ENCODE measurements at regions not wholly inside any gene's neighbourhood (a gene's known extent, or its start where the extent isn't known, plus 50 kb on each side); places are given as distances from the start of the nearest gene placed in this dataset.
"Not testable (repeated sequence)": the region's sequence is repeated elsewhere in the genome, so short reads cannot be mapped to it uniquely, and the experiment has no call there.

GRCh38 chr4:188434643-188435042 lies 295.4 kb downstream of the TRIML1 start:
- no peak for DNase-seq
- intact Hi-C loops (cut with DNase I; ENCODE audit: low total_unique reads): no loop called here

GRCh38 chr4:188435381-188435780 lies 296.1 kb downstream of the TRIML1 start:
- no peaks in the 10 kb centered on the region for H3K27me3 ChIP-seq
- no peaks in the 10 kb centered on the region for H3K36me3 ChIP-seq
- DNase-seq: no peak
- H3K27ac ChIP-seq: no peak overlapping the region
- no peak for TF ChIP-seq CTCF (IDR thresholded peaks at IDR 0.05)
- no peaks in the 10 kb centered on the region for H3K9me3 ChIP-seq
- intact Hi-C loops (cut with DNase I; ENCODE audit: low total_unique reads): no loop called here
- H3K4me3 ChIP-seq: no peak overlapping the region
- H3K4me1 ChIP-seq: peaks cover 0 to 8% (median 1%) of the 10 kb centered on the region in 4 donors

More at GRCh38 chr4:188434643-188435042, 295.4 kb downstream of the TRIML1 start:
- Histone ChIP-seq H3K36me3 (no peaks in the 10 kb centered on the region), H3K27me3 (no peaks in the 10 kb centered on the region), H3K4me1 (peaks cover 0 to 2% (median 0%) of the 10 kb centered on the region in 4 donors), H3K27ac (no peak overlapping the region), H3K4me3 (no peak overlapping the region), H3K9me3 (no peaks in the 10 kb centered on the region)
- no peak for TF ChIP-seq CTCF (IDR thresholded peaks at IDR 0.05)

- H3K36me3 ChIP-seq: no peaks in the 10 kb centered on the region
- no peak for DNase-seq
- intact Hi-C loops (cut with DNase I; ENCODE audit: low total_unique reads): no loop called here
- H3K9me3 ChIP-seq: no peaks in the 10 kb centered on the region
- H3K4me3 ChIP-seq: no peak overlapping the region
- H3K27me3 ChIP-seq: no peaks in the 10 kb centered on the region
- H3K27ac ChIP-seq: no peak overlapping the region
- TF ChIP-seq CTCF (IDR thresholded peaks at IDR 0.05): no peak
- peaks cover 0 to 8% (median 1%) of the 10 kb centered on the region in 4 donors for H3K4me1 ChIP-seq
These were observed 298.3 kb downstream of the TRIML1 start for GRCh38 chr4:188437535-188437934.

GRCh38 chr4:188438391-188438824 lies 299.2 kb downstream of the TRIML1 start:
- H3K27ac ChIP-seq; H3K4me3 ChIP-seq; H3K9me3 ChIP-seq; H3K27me3 ChIP-seq; DNase-seq; H3K36me3 ChIP-seq; intact Hi-C loops (cut with DNase I; ENCODE audit: low total_unique reads); H3K4me1 ChIP-seq: not testable (repeated sequence)

- intact Hi-C loops (cut with DNase I; ENCODE audit: low total_unique reads): no loop called here
- Histone ChIP-seq H3K4me1 (peaks cover 0 to 8% (median 1%) of the 10 kb centered on the region in 4 donors), H3K27me3 (no peaks in the 10 kb centered on the region), H3K27ac (no peak overlapping the region), H3K9me3 (no peaks in the 10 kb centered on the region), H3K4me3 (no peak overlapping the region), H3K36me3 (no peaks in the 10 kb centered on the region)
- no peak for TF ChIP-seq CTCF (IDR thresholded peaks at IDR 0.05)
- no peak for DNase-seq
These were observed 300.5 kb downstream of the TRIML1 start for GRCh38 chr4:188439641-188440311.

- DNase-seq: no peak
- H3K36me3 ChIP-seq: no peaks in the 10 kb centered on the region
- no peak overlapping the region for H3K4me3 ChIP-seq
- peaks cover 0 to 8% (median 1%) of the 10 kb centered on the region in 4 donors for H3K4me1 ChIP-seq
- H3K27me3 ChIP-seq: no peaks in the 10 kb centered on the region
- intact Hi-C loops (cut with DNase I; ENCODE audit: low total_unique reads): no loop called here
- TF ChIP-seq CTCF (IDR thresholded peaks at IDR 0.05): no peak
- H3K27ac ChIP-seq: no peak overlapping the region
- H3K9me3 ChIP-seq: no peaks in the 10 kb centered on the region
These were observed 305.3 kb downstream of the TRIML1 start for GRCh38 chr4:188444500-188444899.

- H3K4me1 ChIP-seq; H3K27ac ChIP-seq; H3K4me3 ChIP-seq; DNase-seq; H3K36me3 ChIP-seq; H3K27me3 ChIP-seq; intact Hi-C loops (cut with DNase I; ENCODE audit: low total_unique reads); H3K9me3 ChIP-seq: not testable (repeated sequence)
These were observed 309.8 kb downstream of the TRIML1 start for GRCh38 chr4:188448996-188449395.
